KOPT-K1 (cell line): ENCODE measurements at regions not wholly inside any gene's neighbourhood (a gene's known extent, or its start where the extent isn't known, plus 50 kb on each side); places are given as distances from the start of the nearest gene placed in this dataset.
"Not testable (repeated sequence)": the region's sequence is repeated elsewhere in the genome, so short reads cannot be mapped to it uniquely, and the experiment has no call there.

ENCODE experiments used
- H3K27ac ChIP-seq: fragments of 200-600 bp; sonication (generic); 2 replicates; pipeline ENCODE4 v1.5.1; 2016; ENCODE audit warnings: antibody characterized with exemption, mild to moderate bottlenecking, low read depth, low read length; ENCODE audit not compliant: poor library complexity, severe bottlenecking
- H3K36me3 ChIP-seq: fragments of 200-600 bp; sonication (generic); 2 replicates; pipeline ENCODE4 v1.5.1; 2017; ENCODE audit warnings: antibody characterized with exemption, mild to moderate bottlenecking, low read length, moderate library complexity; ENCODE audit not compliant: insufficient read depth
- H3K9me3 ChIP-seq: fragments of 200-600 bp; sonication (generic); 2 replicates; pipeline ENCODE4 v1.5.1; 2017; ENCODE audit warnings: antibody characterized with exemption, low read length, mild to moderate bottlenecking; ENCODE audit not compliant: insufficient read depth, poor library complexity, severe bottlenecking

DNA sequence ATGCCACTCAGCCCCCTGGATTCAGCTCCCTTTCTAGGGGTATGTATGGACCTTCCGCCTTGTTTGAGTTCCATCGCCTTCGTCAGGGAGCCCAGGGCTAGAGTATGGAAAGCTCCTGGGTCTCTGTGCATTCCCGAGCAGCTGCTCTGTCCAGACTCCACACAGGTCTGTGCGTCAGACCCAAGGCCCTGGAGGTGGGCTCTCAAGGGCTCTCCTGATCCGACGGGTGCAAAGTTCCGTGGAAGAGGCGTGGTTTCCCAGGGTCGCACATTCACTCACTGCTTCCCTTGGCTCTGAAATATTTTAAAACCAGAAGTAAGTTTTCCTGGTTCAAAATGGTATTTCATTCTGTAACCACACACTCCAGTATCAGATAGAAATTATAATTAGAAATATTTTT, 863.2 kb downstream of the TRIML1 start:
- no peak overlapping the region for H3K27ac ChIP-seq
- H3K9me3 ChIP-seq = no peaks in the 10 kb centered on the region
- H3K36me3 ChIP-seq = no peaks in the 10 kb centered on the region

DNA sequence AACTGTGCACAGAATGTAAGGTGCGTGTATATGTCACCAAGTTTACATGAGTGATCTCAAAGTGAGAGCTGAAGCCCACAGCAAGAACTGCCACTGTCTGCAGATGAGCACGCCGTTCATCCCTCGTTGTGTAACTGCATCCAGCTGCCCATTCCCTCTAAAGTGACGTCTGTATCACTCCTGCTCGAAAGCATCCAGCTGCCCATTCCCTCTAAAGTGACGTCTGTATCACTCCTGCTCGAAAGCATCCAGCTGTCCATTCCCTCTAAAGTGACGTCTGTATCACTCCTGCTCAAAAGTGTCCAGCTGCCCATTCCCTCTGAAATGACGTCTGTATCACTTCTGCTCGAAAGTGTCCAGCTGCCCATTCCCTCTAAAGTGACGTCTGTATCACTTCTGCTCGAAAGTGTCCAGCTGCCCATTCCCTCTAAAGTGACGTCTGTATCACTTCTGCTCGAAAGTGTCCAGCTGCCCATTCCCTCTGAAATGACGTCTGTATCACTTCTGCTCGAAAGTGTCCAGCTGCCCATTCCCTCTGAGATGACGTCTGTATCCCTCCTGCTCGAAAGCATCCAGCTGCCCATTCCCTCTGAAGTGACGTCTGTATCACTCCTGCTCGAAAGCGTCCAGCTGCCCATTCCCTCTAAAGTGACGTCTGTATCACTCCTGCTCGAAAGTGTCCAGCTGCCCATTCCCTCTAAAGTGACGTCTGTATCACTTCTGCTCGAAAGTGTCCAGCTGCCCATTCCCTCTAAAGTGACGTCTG, 871.4 kb downstream of the TRIML1 start:
- not testable (repeated sequence) for H3K9me3 ChIP-seq, H3K36me3 ChIP-seq, H3K27ac ChIP-seq

DNA sequence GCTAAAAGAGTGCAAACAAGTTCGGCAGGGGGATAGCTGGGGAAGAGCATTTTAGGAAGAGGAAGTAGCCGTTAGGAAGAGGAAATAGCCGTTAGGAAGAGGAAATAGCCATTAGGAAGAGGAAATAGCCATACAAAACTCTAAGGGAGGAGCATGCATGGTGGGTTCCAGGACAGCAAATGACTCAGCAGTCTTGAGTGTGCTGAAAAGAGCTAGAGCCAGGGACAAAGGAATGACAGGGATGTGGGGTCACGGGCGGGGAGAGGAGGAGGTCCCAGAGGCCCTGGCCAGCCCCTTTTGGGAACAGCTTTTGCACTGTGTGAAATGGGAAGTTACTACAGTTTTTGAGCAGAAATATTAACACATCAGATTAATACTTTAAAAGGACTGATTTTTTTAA, 882.6 kb downstream of the TRIML1 start:
- no peak overlapping the region for H3K27ac ChIP-seq
- H3K9me3 ChIP-seq = no peaks in the 10 kb centered on the region

DNA sequence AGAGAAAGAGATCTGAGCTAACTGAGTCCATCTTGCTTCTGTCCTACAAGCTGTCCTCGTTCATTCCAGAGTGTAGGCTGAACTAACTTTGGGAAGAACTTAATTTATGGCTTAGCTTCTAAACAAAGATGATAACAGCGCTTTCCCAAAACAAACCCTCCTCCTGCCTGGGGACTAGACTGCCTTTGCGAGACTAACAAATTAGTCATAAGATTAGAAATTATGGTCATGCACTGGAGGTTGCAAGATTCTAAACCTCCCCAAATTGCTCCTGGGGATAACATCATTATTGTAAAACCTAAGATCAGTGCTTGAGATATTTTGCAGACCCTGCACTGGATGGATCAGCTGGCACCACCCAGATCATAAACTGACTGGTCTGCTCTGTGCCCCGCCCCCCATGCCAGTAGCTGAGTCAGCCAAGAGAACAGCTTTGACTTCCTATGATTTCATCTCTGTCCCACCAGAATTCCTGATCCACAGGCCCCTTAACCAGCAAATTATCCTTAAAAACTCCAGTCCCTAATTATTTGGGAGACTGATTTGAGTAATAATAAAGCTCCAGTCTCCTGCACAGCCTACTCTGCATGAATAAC, 883.3 kb downstream of the TRIML1 start:
- H3K27ac ChIP-seq = no peak overlapping the region
- no peaks in the 10 kb centered on the region for H3K36me3 ChIP-seq
- H3K9me3 ChIP-seq = no peaks in the 10 kb centered on the region

More for the DNA sequence above, 882.6 kb downstream of the TRIML1 start:
- H3K36me3 ChIP-seq = no peaks in the 10 kb centered on the region

DNA sequence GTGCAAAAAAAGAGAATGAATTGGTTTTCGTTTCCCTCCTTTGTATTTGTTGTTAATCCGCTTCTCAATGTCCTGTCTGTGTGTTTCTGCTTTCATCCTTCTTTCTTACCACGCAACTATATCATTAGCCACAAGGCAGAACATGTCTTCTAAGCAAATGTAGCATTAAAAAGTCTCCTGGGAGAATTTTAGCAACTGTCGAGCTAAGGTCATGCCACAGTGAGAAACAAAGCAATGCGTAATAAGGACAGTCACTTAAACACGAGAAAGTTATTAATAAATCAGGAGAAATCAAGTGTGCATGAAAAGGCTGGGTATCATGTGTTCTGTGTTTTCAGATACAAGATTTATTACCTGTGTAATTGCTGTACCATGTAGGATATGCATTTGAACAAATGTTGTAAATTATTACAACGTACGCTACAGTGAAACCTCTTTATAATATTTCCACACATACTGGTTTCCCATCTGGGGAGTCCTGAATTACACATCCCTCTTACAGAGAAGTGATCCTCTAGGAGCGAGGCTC, 890.8 kb downstream of the TRIML1 start:
- Histone ChIP-seq H3K9me3 (peaks cover under 1% of the 10 kb centered on the region), H3K36me3 (no peaks in the 10 kb centered on the region), H3K27ac (no peak overlapping the region)

DNA sequence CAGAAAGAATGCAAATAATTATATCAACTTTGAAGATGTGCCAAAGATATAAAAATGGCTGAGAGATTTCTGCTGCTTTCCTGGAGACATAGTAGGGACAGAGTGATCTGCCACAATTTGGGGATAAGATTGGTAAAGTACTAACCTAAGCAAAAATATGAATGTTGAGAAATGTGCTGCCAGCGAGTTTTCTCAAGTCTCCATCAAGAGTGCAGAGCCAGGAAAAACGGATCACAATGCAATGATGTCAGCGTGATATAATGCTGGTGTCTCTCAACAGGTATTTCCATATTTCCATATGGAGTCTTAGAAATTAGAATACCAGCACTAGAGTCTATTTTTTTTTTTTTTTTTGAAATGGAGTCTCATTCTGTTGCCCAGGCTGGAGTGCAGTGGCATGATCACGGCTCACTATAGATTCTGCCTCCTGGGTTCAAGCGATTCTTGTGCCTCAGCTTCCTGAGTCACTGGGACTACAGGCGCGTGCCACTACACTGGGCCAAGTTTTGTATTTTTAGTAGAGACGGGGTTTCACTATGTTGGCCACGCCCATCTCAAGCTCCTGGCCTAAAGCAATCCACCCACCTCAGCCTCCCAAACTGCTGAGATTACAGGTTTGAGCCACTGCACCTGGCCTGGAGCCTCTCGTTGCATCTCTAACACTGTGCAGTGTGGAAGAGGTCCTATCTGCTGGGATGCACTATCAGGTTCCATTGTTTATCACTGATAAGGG, 893.5 kb downstream of the TRIML1 start:
- Histone ChIP-seq H3K27ac (no peak overlapping the region), H3K36me3 (no peaks in the 10 kb centered on the region), H3K9me3 (peaks cover 7% of the 10 kb centered on the region)

DNA sequence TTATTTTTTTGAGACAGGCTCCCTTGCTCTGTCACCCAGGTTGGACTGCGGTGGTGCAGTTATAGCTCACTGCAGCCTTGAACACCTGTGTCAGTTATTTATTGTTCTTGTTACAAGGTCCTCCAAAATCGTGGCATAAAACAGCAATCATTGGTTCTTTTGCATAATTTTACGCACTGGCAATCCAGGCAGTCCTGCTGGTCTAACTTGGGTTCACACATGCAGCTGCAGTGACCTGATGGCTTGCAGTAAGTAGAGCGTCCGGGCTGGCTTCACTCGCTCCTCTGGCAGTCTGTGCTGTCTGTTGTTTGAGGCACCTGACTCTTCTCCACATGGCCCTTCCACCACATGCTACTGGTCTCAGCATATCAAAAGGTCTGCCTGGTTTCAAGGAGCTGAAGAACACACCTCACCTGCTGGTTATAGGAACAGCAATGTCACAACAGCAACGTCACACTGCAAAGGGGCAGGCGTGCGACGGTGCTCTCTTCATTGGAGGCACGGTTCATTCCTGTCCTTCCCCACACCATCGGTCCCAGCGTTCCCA, 894.6 kb downstream of the TRIML1 start:
- H3K36me3 ChIP-seq = no peaks in the 10 kb centered on the region
- no peak overlapping the region for H3K27ac ChIP-seq
- H3K9me3 ChIP-seq = peaks cover 7% of the 10 kb centered on the region

DNA sequence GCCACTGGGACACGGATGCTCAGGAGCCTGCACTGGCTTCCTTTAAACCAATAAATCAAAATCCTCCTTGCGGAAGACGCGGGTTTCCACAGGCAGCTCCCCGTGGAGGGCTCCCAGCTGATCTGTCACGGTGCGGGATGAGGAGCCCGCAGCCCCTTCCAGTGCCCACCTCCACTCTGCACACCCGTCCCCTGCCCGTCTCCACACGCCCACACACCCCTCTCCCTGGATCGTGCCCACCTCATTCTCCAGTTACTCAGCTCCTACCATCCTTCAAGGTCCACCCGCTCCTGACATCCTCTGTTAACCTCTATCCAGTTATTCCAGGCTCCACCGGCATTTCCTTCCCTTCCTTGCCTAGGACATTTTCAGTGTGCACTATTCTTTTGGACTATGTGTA, 895.9 kb downstream of the TRIML1 start:
- Histone ChIP-seq H3K36me3 (no peaks in the 10 kb centered on the region), H3K9me3 (peaks cover 7% of the 10 kb centered on the region), H3K27ac (no peak overlapping the region)

DNA sequence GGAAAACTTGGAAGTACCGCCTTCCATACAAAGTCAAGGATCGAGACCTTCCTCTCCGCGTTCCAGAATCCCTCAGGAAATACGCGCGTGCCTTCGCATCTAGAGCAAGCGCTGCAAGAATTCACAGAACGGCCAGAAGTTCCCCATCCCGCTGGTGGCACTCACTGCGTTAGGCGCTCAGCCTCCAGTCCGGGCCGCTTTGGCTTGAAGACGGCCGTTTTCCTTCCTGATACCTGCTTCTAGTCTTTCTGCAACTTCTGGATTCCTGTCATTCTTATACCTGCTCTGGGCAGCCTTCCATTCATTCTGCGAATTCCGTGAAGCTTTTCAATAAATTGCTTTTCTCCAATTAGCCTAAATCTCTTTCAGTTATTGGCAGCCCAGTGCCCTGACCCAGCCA, 896.4 kb downstream of the TRIML1 start:
- H3K27ac ChIP-seq = no peak overlapping the region
- H3K9me3 ChIP-seq = peaks cover 7% of the 10 kb centered on the region
- no peaks in the 10 kb centered on the region for H3K36me3 ChIP-seq

DNA sequence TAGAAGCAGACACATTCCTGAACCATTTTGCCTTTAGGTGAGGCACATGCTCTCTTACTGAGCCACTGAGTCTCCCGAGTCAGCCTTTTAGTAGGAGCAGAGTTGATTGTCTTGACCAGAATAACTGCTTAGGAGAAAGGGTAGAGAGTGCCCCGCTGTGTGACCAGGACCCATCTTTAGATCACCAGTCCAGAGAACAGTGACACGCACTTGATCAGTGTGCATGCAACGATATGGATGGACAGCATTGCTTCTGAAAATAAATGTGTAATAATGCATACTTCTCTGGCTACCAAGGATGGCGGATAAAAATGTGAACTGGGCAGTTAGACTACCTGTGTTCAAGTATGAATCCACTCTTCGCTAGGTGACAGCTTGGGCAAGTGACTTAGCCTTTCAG, 897.7 kb downstream of the TRIML1 start:
- no peak overlapping the region for H3K27ac ChIP-seq
- peaks cover 7% of the 10 kb centered on the region for H3K9me3 ChIP-seq
- H3K36me3 ChIP-seq = no peaks in the 10 kb centered on the region

DNA sequence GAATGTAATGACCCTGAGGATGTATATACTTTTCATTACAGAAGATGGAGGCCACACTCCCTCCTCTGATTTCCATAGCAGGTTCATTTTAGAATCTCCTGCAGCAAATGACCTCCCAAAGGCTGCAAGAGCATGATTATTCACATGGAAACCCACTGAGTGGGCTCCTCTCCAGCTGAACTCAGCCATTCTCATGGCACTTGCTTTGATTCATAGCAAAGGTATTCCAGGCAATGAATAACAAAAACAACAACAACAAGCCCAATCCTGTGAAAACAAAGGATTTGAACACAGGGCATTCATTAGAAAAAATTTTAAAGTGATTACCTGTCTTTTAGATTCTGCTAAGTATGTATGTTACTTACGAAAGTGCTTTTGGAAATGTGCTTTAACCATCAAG, 894.0 kb upstream of the FRG1 start:
- no peaks in the 10 kb centered on the region for H3K9me3 ChIP-seq
- no peak overlapping the region for H3K27ac ChIP-seq
- H3K36me3 ChIP-seq = no peaks in the 10 kb centered on the region

DNA sequence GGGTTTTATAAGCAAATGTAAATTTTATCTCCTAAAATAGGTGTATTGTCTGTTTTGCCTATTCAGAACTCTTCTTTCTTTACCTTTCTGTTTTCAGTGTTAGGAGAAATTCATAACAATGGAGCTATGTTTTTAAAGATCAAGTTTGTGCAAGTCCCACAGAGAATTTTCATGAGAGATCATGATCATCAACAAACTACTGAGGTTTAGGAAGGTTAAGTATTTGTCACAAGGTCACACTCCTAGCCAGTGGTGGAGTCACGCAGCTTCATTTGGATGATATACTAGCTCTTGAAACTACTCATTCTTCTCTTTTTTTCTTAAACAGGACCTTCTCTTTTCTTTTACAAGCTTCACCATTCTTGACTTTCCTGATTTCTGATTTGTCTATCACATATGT, 892.6 kb upstream of the FRG1 start:
- Histone ChIP-seq H3K9me3 (no peaks in the 10 kb centered on the region), H3K27ac (no peak overlapping the region), H3K36me3 (no peaks in the 10 kb centered on the region)

DNA sequence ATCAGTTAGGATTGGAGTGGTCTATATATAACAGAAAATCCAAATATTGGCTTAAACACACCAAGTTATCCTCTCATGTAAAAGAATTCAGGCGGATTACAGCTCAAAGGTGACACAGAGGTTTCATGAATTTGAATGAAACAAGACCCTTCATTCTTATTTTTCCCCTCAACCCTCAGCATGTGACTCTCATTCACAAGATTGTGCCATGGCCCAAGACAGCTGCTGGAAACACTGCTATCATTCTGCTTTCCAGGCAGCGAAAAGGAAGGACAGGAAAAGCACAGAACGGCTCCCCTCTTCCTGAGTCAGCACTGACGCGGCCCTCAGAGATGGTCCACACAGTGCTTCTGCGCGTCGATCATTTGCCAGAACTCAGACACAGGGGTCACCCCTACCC, 891.0 kb upstream of the FRG1 start:
- Histone ChIP-seq H3K9me3 (no peaks in the 10 kb centered on the region), H3K27ac (no peak overlapping the region)

DNA sequence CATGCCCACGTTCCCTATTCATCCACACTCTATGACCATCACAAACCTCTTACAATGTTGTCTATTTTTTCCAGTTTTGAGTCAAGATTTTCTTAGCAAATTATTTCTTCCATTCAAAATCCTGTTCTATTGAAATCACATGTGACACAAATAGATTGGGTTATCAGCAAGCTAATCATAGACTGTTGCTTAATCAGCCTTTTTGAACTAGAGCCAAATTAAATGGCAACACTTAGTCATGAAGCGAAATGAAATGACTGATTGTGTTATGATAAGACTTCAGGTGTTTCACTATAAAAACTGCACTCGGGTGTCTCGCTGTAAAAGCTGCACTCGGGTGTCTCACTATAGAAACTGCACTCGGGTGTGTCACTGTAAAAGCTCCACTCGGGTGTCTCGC, 890.0 kb upstream of the FRG1 start:
- no peaks in the 10 kb centered on the region for H3K36me3 ChIP-seq
- no peak overlapping the region for H3K27ac ChIP-seq
- no peaks in the 10 kb centered on the region for H3K9me3 ChIP-seq

More for the DNA sequence above, 891.0 kb upstream of the FRG1 start:
- H3K36me3 ChIP-seq = no peaks in the 10 kb centered on the region

DNA sequence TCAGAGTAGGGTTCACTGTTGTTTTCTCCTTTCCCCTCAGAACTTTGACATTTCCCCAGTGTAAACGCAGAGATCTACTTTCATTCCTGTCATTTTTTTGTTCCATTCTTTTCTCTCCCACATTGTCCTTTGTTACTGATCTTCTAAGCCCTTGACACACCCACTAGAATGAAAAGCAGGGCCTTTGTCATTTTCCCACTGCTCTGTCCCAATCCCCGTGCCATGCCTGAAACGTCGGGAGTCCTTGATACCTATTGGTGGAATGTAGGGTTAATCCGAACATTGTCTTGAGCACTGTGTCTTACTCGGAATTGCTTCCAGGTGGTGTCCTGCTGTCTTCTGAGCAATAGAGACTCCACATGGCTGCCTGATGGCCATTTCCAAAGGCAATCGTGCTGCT, 887.1 kb upstream of the FRG1 start:
- H3K9me3 ChIP-seq = no peaks in the 10 kb centered on the region
- no peak overlapping the region for H3K27ac ChIP-seq
- no peaks in the 10 kb centered on the region for H3K36me3 ChIP-seq
